Activated naive CD4-positive, alpha-beta T cell treated with anti-CD3 and anti-CD28 coated beads, Interleukin-2, amount 50 U/mL, for 16 hours (primary cell): ENCODE measurements at regions not wholly inside any gene's neighbourhood (a gene's known extent, or its start where the extent isn't known, plus 50 kb on each side); places are given as distances from the start of the nearest gene placed in this dataset.

Source experiments
- DNase-seq: peaks from one replicate; pipeline ENCODE4 v3.0.0-alpha.2; 2020

- DNase-seq = no peak
Observed at GRCh38 chr4:153034681-153035080, 98.6 kb downstream of the FHDC1 start.

- no peak for DNase-seq
Observed at GRCh38 chr4:153036931-153037482, 100.9 kb downstream of the FHDC1 start.

DNA sequence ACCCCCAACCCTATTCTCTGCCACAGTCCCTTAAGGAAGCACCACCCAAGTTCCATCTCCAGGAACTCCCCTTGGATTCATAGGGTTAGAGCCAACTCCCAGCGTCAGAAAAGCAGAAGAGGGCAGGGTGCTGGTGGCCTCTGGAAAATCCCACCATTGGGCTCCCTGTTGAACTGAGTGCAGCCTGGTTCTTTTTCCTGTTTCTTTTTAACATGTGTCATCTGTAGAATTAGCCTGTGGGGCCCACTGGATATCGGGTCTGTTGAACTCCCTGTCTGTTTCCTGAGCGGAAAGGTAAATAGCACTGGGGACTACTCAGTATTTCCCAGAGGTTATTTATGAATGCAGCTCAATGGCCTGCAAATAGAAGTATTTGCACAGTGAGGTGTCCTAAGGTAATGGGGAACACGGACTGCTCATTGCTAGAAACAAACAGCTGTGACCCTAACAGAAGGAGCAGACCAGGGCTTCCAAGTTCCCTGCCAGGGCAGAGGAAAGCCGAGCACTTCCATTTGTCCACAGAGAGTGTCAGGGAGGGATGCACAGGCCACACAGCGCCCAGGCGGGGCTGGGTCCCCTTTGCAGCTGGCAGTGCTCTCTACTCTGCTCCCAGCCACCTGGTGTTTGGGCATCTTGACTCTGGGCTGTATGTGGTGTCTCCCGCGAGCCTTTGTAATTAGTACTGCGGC, 102.6 kb downstream of the FHDC1 start:
- DNase-seq = no peak

- no peak for DNase-seq
Observed at GRCh38 chr4:153039542-153040185, 103.5 kb downstream of the FHDC1 start.

- no peak for DNase-seq
Observed at GRCh38 chr4:153040677-153041076, 104.6 kb downstream of the FHDC1 start.

DNA sequence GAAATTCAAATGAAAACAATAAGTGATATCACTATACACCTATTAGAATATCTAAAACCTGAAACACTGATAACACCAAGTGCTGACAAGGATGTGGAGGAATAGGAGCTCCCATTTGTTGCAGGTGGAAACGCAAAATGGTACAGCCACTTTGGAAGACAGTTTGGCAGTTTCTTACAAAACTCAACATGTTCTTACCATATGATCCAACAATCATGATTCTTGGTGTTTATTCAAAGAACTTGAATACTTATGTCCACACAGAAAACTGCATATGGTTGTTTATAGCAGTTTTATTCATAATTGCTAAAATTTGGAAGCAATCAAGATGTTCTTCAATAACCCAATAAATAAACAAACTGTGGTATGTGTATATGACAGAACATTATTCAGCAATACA, 107.9 kb downstream of the FHDC1 start:
- no peak for DNase-seq

DNA sequence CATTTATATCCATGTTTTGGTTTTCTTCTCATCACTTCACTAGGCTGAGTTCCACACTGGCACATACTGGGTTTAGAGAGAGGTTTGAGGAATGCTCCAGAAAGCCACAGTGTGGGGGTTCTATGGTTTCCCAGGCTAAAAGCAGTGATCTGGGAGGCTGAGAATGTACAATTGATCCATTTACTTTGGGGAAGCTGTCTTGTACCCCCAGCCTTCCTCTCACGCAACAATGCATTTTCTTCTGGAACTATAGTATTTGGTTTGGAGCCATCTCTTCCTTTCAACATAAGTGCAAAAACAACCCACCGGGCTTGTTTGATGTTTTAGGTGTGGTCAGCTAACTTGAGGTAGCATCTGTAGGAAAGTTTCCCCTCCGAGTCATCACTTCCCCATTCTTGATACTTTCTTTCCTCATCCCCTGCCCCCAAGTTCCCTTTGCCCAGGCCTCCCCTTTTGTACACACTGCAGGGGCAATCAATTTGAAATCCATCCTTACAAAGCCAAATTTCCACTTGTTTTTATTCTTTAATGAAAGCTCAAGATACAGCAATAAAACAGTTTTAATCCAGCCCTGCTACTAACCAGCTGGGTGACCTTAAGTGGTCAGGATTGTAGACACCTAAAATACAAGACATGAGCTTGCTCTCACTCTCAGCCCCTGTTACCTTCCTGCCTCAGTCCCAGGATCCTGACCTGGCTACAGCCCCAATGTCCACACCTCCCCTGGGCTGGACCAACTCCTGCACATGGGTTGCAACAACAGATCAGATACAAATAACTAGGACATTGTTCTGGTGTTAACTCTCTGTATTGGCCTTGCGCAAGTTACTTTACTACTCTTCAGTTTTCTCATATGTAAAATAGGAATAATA, 109.2 kb downstream of the FHDC1 start:
- no peak for DNase-seq

DNA sequence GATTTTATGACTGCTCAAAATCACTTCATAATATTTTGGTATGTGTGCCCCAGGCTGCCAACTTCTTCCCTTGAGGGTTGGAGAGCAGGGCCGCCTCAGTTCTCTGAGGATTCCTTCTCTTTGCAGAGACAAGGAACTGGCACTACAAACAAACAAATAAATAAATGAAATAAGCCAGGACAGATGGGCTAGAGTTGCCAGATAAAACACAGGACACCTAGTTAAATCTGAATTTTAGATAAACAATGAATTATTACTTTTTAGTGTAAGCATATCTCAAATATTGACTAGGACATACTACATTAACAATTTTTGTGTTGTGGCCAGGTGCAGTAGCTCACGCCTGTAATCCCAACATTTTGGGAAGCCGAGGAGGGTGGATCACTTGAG, 122.5 kb downstream of the FHDC1 start:
- no peak for DNase-seq

GRCh38 chr4:153060196-153060595, 124.1 kb downstream of the FHDC1 start:
- no peak for DNase-seq

- no peak for DNase-seq
Observed at GRCh38 chr4:153061971-153062370, 125.8 kb downstream of the FHDC1 start.

DNA sequence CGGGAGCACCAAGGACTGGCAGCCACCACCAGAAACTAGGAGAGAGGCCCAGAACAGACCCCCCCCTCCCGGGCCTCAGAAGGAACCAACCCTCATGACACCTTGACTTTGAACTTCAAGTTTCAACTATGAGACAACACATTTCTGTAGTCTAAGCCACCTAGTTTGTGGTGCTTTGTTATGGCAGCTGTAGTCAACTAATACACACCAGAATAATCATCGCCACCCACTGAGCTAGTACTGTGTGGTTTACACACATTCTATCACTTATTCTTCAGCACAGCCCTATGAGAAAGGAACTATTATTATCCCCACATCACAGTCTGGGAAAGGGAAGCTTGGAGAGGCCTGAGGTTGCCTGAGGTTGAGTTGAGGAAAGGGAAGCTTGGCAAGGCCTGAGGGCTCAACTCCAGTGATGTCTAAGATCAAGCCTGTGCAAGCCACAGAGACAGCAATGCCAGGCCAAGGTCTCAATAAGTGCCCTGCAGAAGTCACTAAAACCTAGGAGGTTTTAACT, 126.6 kb downstream of the FHDC1 start:
- DNase-seq = no peak

GRCh38 chr4:153063490-153063889, 127.4 kb downstream of the FHDC1 start:
- DNase-seq = no peak

GRCh38 chr4:153064571-153064970, 128.4 kb downstream of the FHDC1 start:
- no peak for DNase-seq

- DNase-seq = no peak
Observed at GRCh38 chr4:153065276-153065675, 129.2 kb downstream of the FHDC1 start.

- DNase-seq = no peak
Observed at GRCh38 chr4:153067376-153067775, 131.3 kb downstream of the FHDC1 start.

GRCh38 chr4:153068751-153069150, 132.6 kb downstream of the FHDC1 start:
- no peak for DNase-seq

- no peak for DNase-seq
Observed at GRCh38 chr4:153071958-153072598, 132.2 kb upstream of the TRIM2 start.

GRCh38 chr4:153072661-153073060, 131.6 kb upstream of the TRIM2 start:
- DNase-seq = no peak

DNA sequence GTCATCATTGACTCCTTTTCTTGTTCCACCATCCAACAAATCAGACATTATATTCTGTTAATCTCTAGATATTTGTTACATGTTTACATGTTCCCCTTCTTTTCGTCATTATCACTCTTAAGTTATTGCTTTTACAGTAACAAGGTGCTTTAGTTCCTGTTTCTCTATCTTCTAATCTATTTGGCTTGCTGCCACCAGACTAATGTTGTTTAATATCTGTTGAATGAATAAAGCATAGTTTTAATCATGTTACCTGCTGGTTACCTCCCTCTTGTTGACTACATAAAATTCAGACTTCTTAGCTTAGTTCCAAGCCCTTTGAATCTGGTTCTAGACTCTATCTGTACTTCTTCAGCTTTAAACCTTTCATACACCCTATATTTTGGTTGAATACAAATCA, 129.8 kb upstream of the TRIM2 start:
- DNase-seq = no peak

GRCh38 chr4:153074936-153075630, 129.2 kb upstream of the TRIM2 start:
- no peak for DNase-seq

GRCh38 chr4:153075836-153076518, 128.3 kb upstream of the TRIM2 start:
- no peak for DNase-seq

DNA sequence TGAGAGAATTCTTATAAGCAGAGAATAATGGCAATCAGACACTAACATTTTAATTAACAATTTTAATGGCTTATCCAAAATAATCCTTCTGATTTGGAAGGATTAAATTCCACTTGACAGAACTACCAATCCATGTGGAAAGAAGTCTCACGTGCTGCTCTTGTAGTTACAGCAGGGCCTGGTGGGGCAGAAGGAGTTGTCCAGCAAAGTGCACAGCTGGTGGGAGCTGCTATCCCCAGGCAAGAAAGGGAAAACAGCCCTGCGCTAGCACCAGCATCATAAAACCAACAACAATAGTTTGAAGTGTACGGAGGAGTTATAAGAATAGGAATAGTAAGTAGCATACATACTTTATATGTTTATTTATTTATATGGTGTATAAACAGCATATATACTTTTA, 127.4 kb upstream of the TRIM2 start:
- no peak for DNase-seq
